NB4 (cell line): ENCODE measurements at regions not wholly inside any gene's neighbourhood (a gene's known extent, or its start where the extent isn't known, plus 50 kb on each side); places are given as distances from the start of the nearest gene placed in this dataset.

Experiments used
- MYC ChIP-seq: IDR thresholded peaks from 2 replicates; pipeline ENCODE4 v1.6.1; 2011; ENCODE audit warnings: low read depth, low read length
- POLR2A ChIP-seq: IDR thresholded peaks from 2 replicates; pipeline ENCODE4 v1.6.1; 2011; ENCODE audit warnings: mild to moderate bottlenecking; ENCODE audit not compliant: insufficient read length; ENCODE audit errors: extremely low read depth
- TF ChIP-seq, protein P1 (sequence below): IDR thresholded peaks from one replicate; pipeline ENCODE4 v1.5.1; 2012; ENCODE audit warnings: low read depth, low read length
- TF ChIP-seq, protein P2 (sequence below): IDR thresholded peaks from 2 replicates; pipeline ENCODE4 v1.6.1; 2011; ENCODE audit warnings: low read depth, low read length

DNA sequence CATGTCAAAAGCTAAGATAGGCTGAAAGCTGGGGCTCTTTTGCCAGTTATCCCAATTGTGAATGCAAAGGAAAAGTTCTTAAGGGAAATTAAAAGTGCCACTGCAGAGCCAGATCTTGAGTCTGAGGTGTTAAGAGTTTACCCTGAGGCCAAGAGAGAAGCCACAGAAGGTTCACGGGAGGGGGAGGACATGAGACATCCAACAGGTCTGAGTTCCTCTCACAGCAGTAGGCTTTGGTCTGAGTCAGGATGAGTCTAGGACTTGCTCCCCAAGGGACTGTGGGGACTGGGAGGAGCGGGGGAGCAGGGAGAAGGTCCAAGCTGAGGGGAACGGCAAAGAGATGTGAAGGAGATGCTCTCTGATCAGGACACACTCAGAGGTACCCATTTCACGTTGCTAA, 411.2 kb upstream of the CAMK1G start:
- TF ChIP-seq, protein P1, sequence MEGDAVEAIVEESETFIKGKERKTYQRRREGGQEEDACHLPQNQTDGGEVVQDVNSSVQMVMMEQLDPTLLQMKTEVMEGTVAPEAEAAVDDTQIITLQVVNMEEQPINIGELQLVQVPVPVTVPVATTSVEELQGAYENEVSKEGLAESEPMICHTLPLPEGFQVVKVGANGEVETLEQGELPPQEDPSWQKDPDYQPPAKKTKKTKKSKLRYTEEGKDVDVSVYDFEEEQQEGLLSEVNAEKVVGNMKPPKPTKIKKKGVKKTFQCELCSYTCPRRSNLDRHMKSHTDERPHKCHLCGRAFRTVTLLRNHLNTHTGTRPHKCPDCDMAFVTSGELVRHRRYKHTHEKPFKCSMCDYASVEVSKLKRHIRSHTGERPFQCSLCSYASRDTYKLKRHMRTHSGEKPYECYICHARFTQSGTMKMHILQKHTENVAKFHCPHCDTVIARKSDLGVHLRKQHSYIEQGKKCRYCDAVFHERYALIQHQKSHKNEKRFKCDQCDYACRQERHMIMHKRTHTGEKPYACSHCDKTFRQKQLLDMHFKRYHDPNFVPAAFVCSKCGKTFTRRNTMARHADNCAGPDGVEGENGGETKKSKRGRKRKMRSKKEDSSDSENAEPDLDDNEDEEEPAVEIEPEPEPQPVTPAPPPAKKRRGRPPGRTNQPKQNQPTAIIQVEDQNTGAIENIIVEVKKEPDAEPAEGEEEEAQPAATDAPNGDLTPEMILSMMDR, result no peak
- TF ChIP-seq POLR2A, result no peak
- TF ChIP-seq MYC, result no peak
- TF ChIP-seq, protein P2, sequence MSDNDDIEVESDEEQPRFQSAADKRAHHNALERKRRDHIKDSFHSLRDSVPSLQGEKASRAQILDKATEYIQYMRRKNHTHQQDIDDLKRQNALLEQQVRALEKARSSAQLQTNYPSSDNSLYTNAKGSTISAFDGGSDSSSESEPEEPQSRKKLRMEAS, result no peak
